H9 (cell line): ENCODE measurements at regions not wholly inside any gene's neighbourhood (a gene's known extent, or its start where the extent isn't known, plus 50 kb on each side); places are given as distances from the start of the nearest gene placed in this dataset.

Experiments
- DNase-seq: peaks from one replicate; pipeline ENCODE4 v3.0.0-alpha.2; 2017
- H2AFZ ChIP-seq: one replicate; pipeline ENCODE4 v1.6.1; 2013; ENCODE audit warnings: mild to moderate bottlenecking, low read length, control low read depth, moderate library complexity
- H2AK5ac ChIP-seq: 2 replicates; pipeline ENCODE4 v1.6.1; 2013; ENCODE audit warnings: low read length, control low read depth, mixed read lengths; ENCODE audit not compliant: insufficient read length
- H2BK120ac ChIP-seq: one replicate; pipeline ENCODE4 v1.6.1; 2013; ENCODE audit warnings: low read depth, mild to moderate bottlenecking, low read length, control low read depth, inconsistent platforms; ENCODE audit not compliant: poor library complexity, severe bottlenecking
- H2BK12ac ChIP-seq: 2 replicates; pipeline ENCODE4 v1.6.1; 2013; ENCODE audit warnings: low read length, control low read depth, mixed read lengths, low read depth; ENCODE audit not compliant: insufficient read length
- H2BK15ac ChIP-seq: 2 replicates; pipeline ENCODE4 v1.6.1; 2013; ENCODE audit warnings: low read depth, low read length, control low read depth
- H2BK20ac ChIP-seq: one replicate; pipeline ENCODE4 v1.6.1; 2013; ENCODE audit warnings: low read depth, mild to moderate bottlenecking, low read length, control low read depth, inconsistent platforms; ENCODE audit not compliant: poor library complexity, severe bottlenecking
- H2BK5ac ChIP-seq: 2 replicates; pipeline ENCODE4 v1.6.1; 2013; ENCODE audit warnings: low read length, control low read depth, mixed read lengths; ENCODE audit not compliant: insufficient read length
- H3K14ac ChIP-seq: 2 replicates; pipeline ENCODE4 v1.6.1; 2013; ENCODE audit warnings: low read length, control low read depth; ENCODE audit not compliant: insufficient read depth
- H3K18ac ChIP-seq: 2 replicates; pipeline ENCODE4 v1.6.1; 2013; ENCODE audit warnings: low read depth, mild to moderate bottlenecking, mixed read lengths, low read length, control low read depth; ENCODE audit not compliant: insufficient read length
- H3K23ac ChIP-seq: 2 replicates; pipeline ENCODE4 v1.6.1; 2013; ENCODE audit warnings: low read length, control low read depth, mixed read lengths, low read depth; ENCODE audit not compliant: insufficient read length
- H3K23me2 ChIP-seq: 2 replicates; pipeline ENCODE4 v1.6.1; 2013; ENCODE audit warnings: low read depth, mild to moderate bottlenecking, mixed read lengths, low read length, control low read depth; ENCODE audit not compliant: insufficient read length, poor library complexity, severe bottlenecking
- H3K27ac ChIP-seq: 2 replicates; pipeline ENCODE4 v1.5.1; 2013; ENCODE audit warnings: low read length, control low read depth, mixed read lengths, low read depth; ENCODE audit not compliant: insufficient read length
- H3K27me3 ChIP-seq: 2 replicates; pipeline ENCODE4 v1.6.1; 2013; ENCODE audit warnings: low read length, control low read depth, inconsistent platforms; ENCODE audit not compliant: insufficient read depth
- H3K4ac ChIP-seq: 2 replicates; pipeline ENCODE4 v1.6.1; 2013; ENCODE audit warnings: low read depth, mild to moderate bottlenecking, control low read depth, inconsistent platforms, low read length, moderate library complexity
- H3K4me1 ChIP-seq: 2 replicates; pipeline ENCODE4 v1.6.1; 2013; ENCODE audit warnings: low read length, control low read depth, inconsistent platforms; ENCODE audit not compliant: insufficient read depth
- H3K4me2 ChIP-seq: 2 replicates; pipeline ENCODE4 v1.6.1; 2013; ENCODE audit warnings: low read length, control low read depth, mixed read lengths; ENCODE audit not compliant: insufficient read length, insufficient read depth
- H3K56ac ChIP-seq: 2 replicates; pipeline ENCODE4 v1.6.1; 2013; ENCODE audit warnings: low read depth, mild to moderate bottlenecking, mixed read lengths, low read length, control low read depth; ENCODE audit not compliant: insufficient read length
- H3K79me1 ChIP-seq: 2 replicates; pipeline ENCODE4 v1.6.1; 2013; ENCODE audit warnings: low read depth, mild to moderate bottlenecking, moderate library complexity, low read length, control low read depth, inconsistent platforms; ENCODE audit not compliant: insufficient read depth, poor library complexity, severe bottlenecking
- H3K79me2 ChIP-seq: 2 replicates; pipeline ENCODE4 v1.6.1; 2013; ENCODE audit warnings: low read length, control low read depth, inconsistent platforms; ENCODE audit not compliant: insufficient read depth
- H3K9ac ChIP-seq: 2 replicates; pipeline ENCODE4 v1.6.1; 2013; ENCODE audit warnings: low read length, control low read depth, mixed read lengths; ENCODE audit not compliant: insufficient read length; ENCODE audit errors: extremely low read depth
- H3K9me3 ChIP-seq: one replicate; pipeline ENCODE4 v1.6.1; 2013; ENCODE audit warnings: low read depth, low read length, inconsistent platforms; ENCODE audit not compliant: control insufficient read depth
- H3T11ph ChIP-seq: one replicate; pipeline ENCODE4 v1.6.1; 2013; ENCODE audit warnings: mild to moderate bottlenecking, low read length, control low read depth, inconsistent platforms
- H4K20me1 ChIP-seq: one replicate; pipeline ENCODE4 v1.6.1; 2013; ENCODE audit not compliant: control insufficient read depth, insufficient read length, insufficient read depth
- H4K5ac ChIP-seq: 2 replicates; pipeline ENCODE4 v1.6.1; 2013; ENCODE audit warnings: low read depth, mild to moderate bottlenecking, mixed read lengths, low read length, control low read depth; ENCODE audit not compliant: insufficient read length
- H4K8ac ChIP-seq: replicated peaks from 2 replicates; pipeline ENCODE4 v1.6.1; 2013; ENCODE audit warnings: low read length, control low read depth, mixed read lengths, low read depth; ENCODE audit not compliant: insufficient read length
- H4K91ac ChIP-seq: 2 replicates; pipeline ENCODE4 v1.6.1; 2013; ENCODE audit warnings: low read depth, mild to moderate bottlenecking, moderate library complexity, mixed read lengths, low read length, control low read depth; ENCODE audit not compliant: insufficient read length
- H3K27ac Mint-ChIP-seq, 3 experiments: 2 replicates in 2 of 3; 3 replicates in 1 of 3; pipeline ENCODE4 v1.8.0; 2020 to 2021; ENCODE audit warnings: mixed read lengths in 3 of 3, mild to moderate bottlenecking in 1 of 3, moderate library complexity in 1 of 3
- H3K27me3 Mint-ChIP-seq: 2 replicates; pipeline ENCODE4 v1.8.0; 2021; ENCODE audit warnings: low read depth, mild to moderate bottlenecking, moderate library complexity, mixed read lengths
- H3K36me3 Mint-ChIP-seq, 3 experiments: 2 replicates in 2 of 3; 3 replicates in 1 of 3; pipeline ENCODE4 v1.8.0; 2020 to 2021; ENCODE audit warnings: low read depth in 3 of 3, mixed read lengths in 3 of 3; ENCODE audit not compliant: insufficient read depth in 1 of 3
- H3K4me1 Mint-ChIP-seq, 2 experiments: 2 replicates each; pipeline ENCODE4 v1.8.0; 2020; ENCODE audit warnings: mixed read lengths in 2 of 2
- H3K4me3 Mint-ChIP-seq, 2 experiments: 2 replicates in 1 of 2; 3 replicates in 1 of 2; pipeline ENCODE4 v1.8.0; 2020 to 2021; ENCODE audit warnings: mild to moderate bottlenecking in 2 of 2, mixed read lengths in 2 of 2, moderate library complexity in 1 of 2
- H3K9me3 Mint-ChIP-seq, 2 experiments: 2 replicates in 1 of 2; 3 replicates in 1 of 2; pipeline ENCODE4 v1.8.0; 2020; ENCODE audit warnings: mild to moderate bottlenecking in 2 of 2, mixed read lengths in 2 of 2, moderate library complexity in 1 of 2
- CTCF ChIP-seq: fragments of 200-600 bp; sonication (generic); conservative IDR thresholded peaks from 3 replicates; pipeline ENCODE4 v1.8.0; 2021; ENCODE audit warnings: antibody characterized with exemption, mild to moderate bottlenecking
- WGBS: extraction: QIAGEN DNeasy Blood & Tissue Kit; methylation state at CpG from one replicate; pipeline ENCODE4 v1.1.7; 2013; ENCODE audit warnings: missing lambda C conversion rate, low lambda C conversion rate, mixed read lengths; ENCODE audit not compliant: insufficient read length; ENCODE audit errors: extremely low coverage; 5-methylcytosine and 5-hydroxymethylcytosine counted together

GRCh38 chr11:127307700-127308099, 307.1 kb upstream of the KIRREL3 start:
- Histone ChIP-seq H2BK20ac (no peak overlapping the region), H4K91ac (no peak overlapping the region), H4K20me1 (no peaks in the 10 kb centered on the region), H3K79me1 (no peaks in the 10 kb centered on the region), H2AK5ac (no peak overlapping the region), H2BK120ac (no peak overlapping the region), H3K4me2 (no peak overlapping the region), H3K23ac (no peak overlapping the region), H4K8ac (no peak overlapping the region), H2AFZ (no peak overlapping the region), H3K18ac (no peak overlapping the region), H3K23me2 (no peaks in the 10 kb centered on the region), H3K27ac (no peak overlapping the region), H3K56ac (no peak overlapping the region), H2BK5ac (no peak overlapping the region), H4K5ac (no peak overlapping the region), H2BK15ac (no peak overlapping the region), H3K4ac (no peak overlapping the region), H2BK12ac (no peak overlapping the region), H3K9ac (no peak overlapping the region), H3K14ac (no peak overlapping the region), H3K9me3 (no peaks in the 10 kb centered on the region), H3K4me1 (no peaks in the 10 kb centered on the region), H3T11ph (no peak overlapping the region), H3K27me3 (no peaks in the 10 kb centered on the region), H3K79me2 (no peaks in the 10 kb centered on the region)
- DNase-seq, result no peak
- H3K4me3 Mint-ChIP-seq, result no peak overlapping the region
- H3K9me3 Mint-ChIP-seq, result no peaks in the 10 kb centered on the region
- no peak for TF ChIP-seq CTCF
- H3K27me3 Mint-ChIP-seq, result no peaks in the 10 kb centered on the region
- H3K36me3 Mint-ChIP-seq, result no peaks in the 10 kb centered on the region
- WGBS, result no CpG with 5 or more reads among the region's 5 CpGs
- H3K4me1 Mint-ChIP-seq, result peaks cover 5 to 10% of the 10 kb centered on the region in 2 experiments
- H3K27ac Mint-ChIP-seq, result no peak overlapping the region
